HG03442 (cell line): ENCODE measurements at regions not wholly inside any gene's neighbourhood (a gene's known extent, or its start where the extent isn't known, plus 50 kb on each side); places are given as distances from the start of the nearest gene placed in this dataset.

Experiments
- ATAC-seq: cut with Tn5 transposase; IDR thresholded peaks from one replicate; pipeline ENCODE4 v1.9.1; 2021; ENCODE audit warnings: mild to moderate bottlenecking, moderate library complexity; ENCODE audit not compliant: unreplicated experiment

GRCh38 chr9:14031810-14032209, 282.1 kb downstream of the NFIB start:
- ATAC-seq: no peak

GRCh38 chr9:14031060-14031414, 282.9 kb downstream of the NFIB start:
- no peak for ATAC-seq

- ATAC-seq: no peak
Observed at GRCh38 chr9:14030375-14031059, 283.4 kb downstream of the NFIB start.

- no peak for ATAC-seq
Observed at GRCh38 chr9:14029806-14030374, 284.1 kb downstream of the NFIB start.

GRCh38 chr9:14027116-14027800, 286.7 kb downstream of the NFIB start:
- no peak for ATAC-seq

GRCh38 chr9:14025741-14026140, 288.2 kb downstream of the NFIB start:
- no peak for ATAC-seq

- no peak for ATAC-seq
Observed at GRCh38 chr9:14023285-14023684, 290.7 kb downstream of the NFIB start.

GRCh38 chr9:14021871-14022525, 291.9 kb downstream of the NFIB start:
- no peak for ATAC-seq

- ATAC-seq: no peak
Observed at GRCh38 chr9:14018081-14018480, 295.9 kb downstream of the NFIB start.

- no peak for ATAC-seq
Observed at GRCh38 chr9:14014744-14015143, 299.2 kb downstream of the NFIB start.

- ATAC-seq: no peak
Observed at GRCh38 chr9:14014218-14014617, 299.7 kb downstream of the NFIB start.

- ATAC-seq: no peak
Observed at GRCh38 chr9:14011799-14012560, 302.0 kb downstream of the NFIB start.

- no peak for ATAC-seq
Observed at GRCh38 chr9:14007190-14007769, 306.7 kb downstream of the NFIB start.

GRCh38 chr9:14006386-14007187, 307.4 kb downstream of the NFIB start:
- no peak for ATAC-seq

- no peak for ATAC-seq
Observed at GRCh38 chr9:14004110-14004509, 309.8 kb downstream of the NFIB start.

- ATAC-seq: no peak
Observed at GRCh38 chr9:13994240-13994639, 319.7 kb downstream of the NFIB start.

- no peak for ATAC-seq
Observed at GRCh38 chr9:13993632-13994185, 320.2 kb downstream of the NFIB start.

GRCh38 chr9:13992138-13993088, 321.5 kb downstream of the NFIB start:
- no peak for ATAC-seq

- ATAC-seq: no peak
Observed at GRCh38 chr9:13991395-13991794, 322.5 kb downstream of the NFIB start.
